Activated T-cell treated with anti-CD3 and anti-CD28 coated beads, Interleukin-2, amount 50 U/mL, for 4 hours (primary cell): ENCODE measurements at regions not wholly inside any gene's neighbourhood (a gene's known extent, or its start where the extent isn't known, plus 50 kb on each side); places are given as distances from the start of the nearest gene placed in this dataset.
A peak's percentile ranks its signal among the peaks of the same experiment; 100 is the strongest.

Experiments
- ATAC-seq, 2 donors: fragments of 200-7000 bp; cut with Tn5 transposase; one replicate each; pipeline ENCODE4 v1.10.0; 2021
- DNase-seq: peaks from one replicate; pipeline ENCODE4 v3.0.0-alpha.2; 2020
- H3K27me3 Mint-ChIP-seq: one replicate; pipeline ENCODE4 v1.8.0; 2021; ENCODE audit warnings: low read depth, mixed read lengths
- H3K36me3 Mint-ChIP-seq: one replicate; pipeline ENCODE4 v1.8.0; 2022; ENCODE audit warnings: mixed read lengths; ENCODE audit not compliant: insufficient read depth
- H3K4me1 Mint-ChIP-seq: one replicate; pipeline ENCODE4 v1.8.0; 2021; ENCODE audit warnings: low read depth, mixed read lengths
- H3K4me3 Mint-ChIP-seq: one replicate; pipeline ENCODE4 v1.8.0; 2021; ENCODE audit warnings: mild to moderate bottlenecking, moderate library complexity, mixed read lengths
- H3K9me3 Mint-ChIP-seq: one replicate; pipeline ENCODE4 v1.8.0; 2021; ENCODE audit warnings: mixed read lengths

DNA sequence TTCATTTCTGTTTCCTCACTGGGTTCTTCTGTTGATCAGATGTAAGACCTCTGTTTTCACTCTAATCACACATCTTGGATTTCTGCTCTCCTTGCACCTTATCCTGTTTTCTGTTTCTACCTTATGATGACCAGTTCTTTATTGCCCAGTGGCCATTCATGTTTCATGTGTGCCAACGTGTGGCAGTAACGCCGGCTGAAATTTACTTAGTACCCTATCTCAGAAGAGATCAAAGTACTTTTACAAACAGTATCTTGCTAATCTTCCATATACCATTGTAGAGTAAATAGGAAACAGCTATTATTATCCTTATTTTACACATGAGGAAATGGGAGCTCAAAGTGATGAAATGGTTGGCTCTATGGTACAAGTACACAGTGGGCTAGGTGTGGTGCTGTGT lies 74.0 kb downstream of the GATA3 start:
- Mint-ChIP-seq H3K27me3 (no peaks in the 10 kb centered on the region), H3K9me3 (no peaks in the 10 kb centered on the region), H3K4me1 (peaks cover 26% of the 10 kb centered on the region), H3K4me3 (no peak overlapping the region), H3K36me3 (no peaks in the 10 kb centered on the region)
- ATAC-seq, result no peak
- no peak for DNase-seq

DNA sequence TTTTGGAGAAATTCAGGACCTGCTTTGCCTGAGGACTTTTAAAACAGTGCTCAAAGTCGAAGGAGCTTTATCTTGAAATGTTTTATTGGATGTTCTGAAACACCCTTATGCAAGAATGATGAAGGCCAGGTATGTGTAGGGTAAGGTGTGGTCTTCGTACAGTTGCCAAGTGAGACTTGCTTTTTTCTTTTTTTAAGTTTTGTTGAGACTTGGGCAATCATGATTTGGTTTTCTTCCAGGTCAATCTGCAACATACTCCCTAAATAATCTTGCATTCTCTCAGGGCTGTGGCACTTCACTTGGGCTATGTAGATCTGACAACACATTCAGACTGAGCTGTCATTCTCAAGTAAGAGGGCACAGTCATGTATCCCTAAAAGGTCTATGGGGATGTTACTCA lies 75.0 kb downstream of the GATA3 start:
- H3K9me3 Mint-ChIP-seq, result no peaks in the 10 kb centered on the region
- H3K36me3 Mint-ChIP-seq, result no peaks in the 10 kb centered on the region
- no peak for ATAC-seq
- no peak for DNase-seq
- peaks cover 31% of the 10 kb centered on the region for H3K4me1 Mint-ChIP-seq
- no peaks in the 10 kb centered on the region for H3K27me3 Mint-ChIP-seq
- no peak overlapping the region for H3K4me3 Mint-ChIP-seq

- ATAC-seq (peak; percentile 81 to 82), DNase-seq (no peak)
- Mint-ChIP-seq H3K27me3 (no peaks in the 10 kb centered on the region), H3K4me3 (peak overlapping the region; percentile 7), H3K9me3 (no peaks in the 10 kb centered on the region), H3K4me1 (peaks cover 33% of the 10 kb centered on the region), H3K36me3 (no peaks in the 10 kb centered on the region)
Observed at GRCh38 chr10:8130973-8131911, 76.8 kb downstream of the GATA3 start.

- no peaks in the 10 kb centered on the region for H3K36me3 Mint-ChIP-seq
- H3K4me1 Mint-ChIP-seq, result peaks cover 52% of the 10 kb centered on the region
- H3K27me3 Mint-ChIP-seq, result no peaks in the 10 kb centered on the region
- H3K4me3 Mint-ChIP-seq, result no peak overlapping the region
- DNase-seq (no peak), ATAC-seq (peak; percentile 20 to 35)
- no peaks in the 10 kb centered on the region for H3K9me3 Mint-ChIP-seq
Observed at GRCh38 chr10:8133146-8133545, 78.7 kb downstream of the GATA3 start.

- H3K4me3 Mint-ChIP-seq, result peak overlapping the region; percentile 69
- DNase-seq (no peak), ATAC-seq (peak; percentile 9 to 18)
- peaks cover 47% of the 10 kb centered on the region for H3K4me1 Mint-ChIP-seq
- H3K9me3 Mint-ChIP-seq, result no peaks in the 10 kb centered on the region
- H3K36me3 Mint-ChIP-seq, result no peaks in the 10 kb centered on the region
- H3K27me3 Mint-ChIP-seq, result no peaks in the 10 kb centered on the region
Observed at GRCh38 chr10:8136736-8137135, 82.2 kb downstream of the GATA3 start.

DNA sequence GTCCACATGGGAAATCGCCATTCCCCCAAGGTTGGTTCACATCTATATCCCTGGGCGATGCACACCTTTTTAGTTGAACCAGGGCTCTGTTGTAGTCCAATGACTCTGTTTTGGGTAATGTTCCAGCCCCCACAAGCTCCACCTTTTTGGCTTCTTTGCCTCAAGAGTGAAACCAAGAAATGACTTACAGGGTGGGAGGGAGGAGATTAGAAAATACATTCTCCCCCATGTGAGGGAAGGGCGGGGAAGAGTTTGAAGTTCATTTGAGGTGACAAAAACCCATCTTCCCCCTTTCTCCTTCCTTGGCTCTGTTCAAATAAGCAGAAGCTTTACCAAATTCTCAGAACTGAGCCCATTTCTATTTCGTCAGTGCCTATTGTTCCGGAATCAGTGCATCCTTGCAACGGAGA lies 82.8 kb downstream of the GATA3 start:
- Mint-ChIP-seq H3K4me1 (peaks cover 43% of the 10 kb centered on the region), H3K4me3 (peak overlapping the region; percentile 69)

GRCh38 chr10:8137726-8138125 lies 83.2 kb downstream of the GATA3 start:
- no peaks in the 10 kb centered on the region for H3K27me3 Mint-ChIP-seq
- H3K4me1 Mint-ChIP-seq, result peaks cover 41% of the 10 kb centered on the region
- no peaks in the 10 kb centered on the region for H3K36me3 Mint-ChIP-seq
- DNase-seq (no peak), ATAC-seq (peak; percentile 10 to 24)
- H3K9me3 Mint-ChIP-seq, result no peaks in the 10 kb centered on the region
- peak overlapping the region; percentile 69 for H3K4me3 Mint-ChIP-seq

More for the DNA sequence above, 82.8 kb downstream of the GATA3 start:
- Mint-ChIP-seq H3K27me3 (no peaks in the 10 kb centered on the region), H3K9me3 (no peaks in the 10 kb centered on the region), H3K36me3 (no peaks in the 10 kb centered on the region)
- peak; percentile 78 to 81 for ATAC-seq
- peak; percentile 19 for DNase-seq

DNA sequence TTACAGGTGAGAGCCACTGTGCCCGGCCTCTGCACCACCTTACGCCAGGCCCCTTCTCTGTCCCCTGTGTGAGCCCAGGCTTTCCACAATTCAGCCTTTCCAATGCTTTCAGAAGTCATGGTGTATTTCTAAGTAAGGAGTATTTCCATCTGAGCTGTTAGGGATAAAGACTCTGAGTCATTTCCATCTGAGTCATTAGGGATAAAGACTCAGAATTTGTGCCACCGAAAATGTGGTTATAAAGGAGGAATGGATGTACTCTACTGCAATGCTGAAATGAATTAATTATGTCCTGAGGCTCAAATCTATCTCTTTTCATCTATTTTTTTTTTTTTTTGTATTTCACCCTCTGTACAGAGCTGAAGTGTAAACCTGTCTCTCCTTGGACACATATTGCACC lies 84.0 kb downstream of the GATA3 start:
- no peak overlapping the region for H3K4me3 Mint-ChIP-seq
- DNase-seq, result no peak
- H3K4me1 Mint-ChIP-seq, result peaks cover 34% of the 10 kb centered on the region
- no peaks in the 10 kb centered on the region for H3K27me3 Mint-ChIP-seq
- no peaks in the 10 kb centered on the region for H3K36me3 Mint-ChIP-seq
- no peak for ATAC-seq
- no peaks in the 10 kb centered on the region for H3K9me3 Mint-ChIP-seq

DNA sequence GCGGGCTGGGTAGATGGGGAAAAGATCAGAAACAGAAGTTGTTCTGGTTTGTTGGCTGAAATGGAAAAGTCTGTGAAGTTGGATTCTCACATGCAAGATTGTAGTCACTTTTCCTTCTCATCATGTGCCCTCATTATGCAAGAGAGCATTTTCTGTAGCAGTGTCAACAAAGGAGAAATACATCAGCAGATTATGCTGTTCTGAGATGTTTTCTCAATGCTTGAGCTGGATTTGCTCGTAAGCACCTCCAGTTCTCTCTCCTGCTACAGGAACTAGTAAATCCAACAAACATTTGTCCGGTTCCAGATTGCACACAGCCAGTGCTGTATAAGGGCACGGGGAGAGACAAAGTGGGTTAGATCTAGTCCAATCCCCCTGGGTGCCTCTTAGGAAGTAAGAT lies 90.0 kb downstream of the GATA3 start:
- no peaks in the 10 kb centered on the region for H3K9me3 Mint-ChIP-seq
- no peak overlapping the region for H3K4me3 Mint-ChIP-seq
- H3K27me3 Mint-ChIP-seq, result no peaks in the 10 kb centered on the region
- no peak for ATAC-seq
- no peaks in the 10 kb centered on the region for H3K4me1 Mint-ChIP-seq
- no peak for DNase-seq
- H3K36me3 Mint-ChIP-seq, result no peaks in the 10 kb centered on the region

- DNase-seq (no peak), ATAC-seq (no peak)
- Mint-ChIP-seq H3K27me3 (no peaks in the 10 kb centered on the region), H3K4me1 (no peaks in the 10 kb centered on the region), H3K36me3 (no peaks in the 10 kb centered on the region), H3K4me3 (no peak overlapping the region), H3K9me3 (no peaks in the 10 kb centered on the region)
Observed at GRCh38 chr10:8146650-8147049, 92.2 kb downstream of the GATA3 start.

DNA sequence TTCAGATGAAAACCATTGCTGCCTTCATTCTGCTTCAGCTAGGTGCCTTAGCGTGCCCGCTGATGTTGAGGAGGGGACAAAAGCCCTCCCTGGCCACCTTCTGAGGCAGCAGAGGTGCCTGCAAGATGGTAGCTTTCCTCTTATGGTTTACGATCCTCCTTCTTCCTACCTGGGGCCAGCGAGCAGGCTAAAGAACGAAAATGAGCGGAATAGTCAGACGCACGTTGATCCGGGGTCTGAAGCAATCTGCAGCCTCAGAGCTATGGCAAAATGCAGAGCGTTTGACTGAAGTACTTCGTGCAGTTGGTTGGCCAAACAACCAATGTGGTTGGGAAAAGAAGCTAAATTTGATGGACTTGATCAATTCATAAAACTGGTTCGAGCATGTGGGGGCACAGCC lies 95.5 kb downstream of the GATA3 start:
- Mint-ChIP-seq H3K4me1 (no peaks in the 10 kb centered on the region), H3K9me3 (no peaks in the 10 kb centered on the region), H3K27me3 (no peaks in the 10 kb centered on the region), H3K36me3 (no peaks in the 10 kb centered on the region), H3K4me3 (no peak overlapping the region)
- no peak for DNase-seq
- ATAC-seq, result no peak

GRCh38 chr10:8150401-8150905 lies 96.0 kb downstream of the GATA3 start:
- no peaks in the 10 kb centered on the region for H3K27me3 Mint-ChIP-seq
- H3K4me3 Mint-ChIP-seq, result no peak overlapping the region
- no peaks in the 10 kb centered on the region for H3K4me1 Mint-ChIP-seq

GRCh38 chr10:8151086-8151485 lies 96.6 kb downstream of the GATA3 start:
- no peaks in the 10 kb centered on the region for H3K9me3 Mint-ChIP-seq
- no peak overlapping the region for H3K4me3 Mint-ChIP-seq
- DNase-seq (no peak), ATAC-seq (no peak)
- no peaks in the 10 kb centered on the region for H3K27me3 Mint-ChIP-seq
- H3K4me1 Mint-ChIP-seq, result no peaks in the 10 kb centered on the region
- H3K36me3 Mint-ChIP-seq, result no peaks in the 10 kb centered on the region

More at GRCh38 chr10:8150401-8150905, 96.0 kb downstream of the GATA3 start:
- no peak for ATAC-seq
- no peaks in the 10 kb centered on the region for H3K9me3 Mint-ChIP-seq
- no peaks in the 10 kb centered on the region for H3K36me3 Mint-ChIP-seq
- no peak for DNase-seq

GRCh38 chr10:8156918-8157317 lies 102.4 kb downstream of the GATA3 start:
- H3K4me3 Mint-ChIP-seq, result no peak overlapping the region
- peaks cover 5% of the 10 kb centered on the region for H3K4me1 Mint-ChIP-seq
- no peaks in the 10 kb centered on the region for H3K27me3 Mint-ChIP-seq
- DNase-seq (no peak), ATAC-seq (no peak)
- H3K9me3 Mint-ChIP-seq, result no peaks in the 10 kb centered on the region
- H3K36me3 Mint-ChIP-seq, result no peaks in the 10 kb centered on the region
